ENCODE measurements at regions not wholly inside any gene's neighbourhood (a gene's known extent, or its start where the extent isn't known, plus 50 kb on each side); places are given as distances from the start of the nearest gene placed in this dataset.
"Not testable (repeated sequence)": the region's sequence is repeated elsewhere in the genome, so short reads cannot be mapped to it uniquely, and the experiment has no call there.

DNA sequence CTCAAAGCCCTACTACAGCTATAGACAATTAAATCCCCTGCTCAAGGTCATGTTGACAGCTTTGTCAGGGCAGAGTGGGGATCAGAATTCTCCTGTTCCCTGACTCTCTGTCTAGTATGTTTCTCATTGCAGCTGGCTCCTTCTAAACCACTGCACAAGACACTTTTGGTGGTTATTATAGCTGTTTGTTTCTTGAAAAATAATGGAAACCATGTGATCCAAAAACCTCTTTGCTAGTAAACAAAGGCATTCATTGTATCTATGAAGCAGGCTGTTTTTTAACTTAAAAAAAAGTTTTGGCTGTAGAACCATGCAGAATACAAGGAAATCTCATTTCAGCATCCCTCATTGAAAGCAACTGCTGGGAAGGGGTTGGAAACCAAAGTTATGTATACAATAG lies 352.5 kb upstream of the EPHA4 start:
- no peak for DNase-seq
- ATAC-seq, result no peak

DNA sequence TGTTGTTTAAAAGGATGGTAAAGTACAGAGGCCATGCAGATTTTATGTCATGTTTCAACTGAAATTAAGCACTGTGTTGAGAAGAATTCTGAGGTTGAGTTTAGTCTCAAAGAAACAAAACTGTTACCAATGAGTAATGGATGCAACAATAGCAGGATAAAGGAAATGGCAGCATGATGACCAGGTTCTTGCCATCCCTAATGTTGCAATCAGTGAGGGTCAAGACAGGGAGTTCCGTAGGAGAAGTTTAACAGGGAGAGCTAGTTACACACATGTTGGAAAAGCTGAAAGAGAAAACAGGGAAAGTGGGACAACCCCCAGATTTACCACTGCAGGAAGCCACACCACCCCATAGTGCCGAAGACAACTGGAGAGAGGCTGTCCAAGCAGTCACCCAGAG lies 343.8 kb upstream of the EPHA4 start:
- DNase-seq (no peak), ATAC-seq (no peak)

DNA sequence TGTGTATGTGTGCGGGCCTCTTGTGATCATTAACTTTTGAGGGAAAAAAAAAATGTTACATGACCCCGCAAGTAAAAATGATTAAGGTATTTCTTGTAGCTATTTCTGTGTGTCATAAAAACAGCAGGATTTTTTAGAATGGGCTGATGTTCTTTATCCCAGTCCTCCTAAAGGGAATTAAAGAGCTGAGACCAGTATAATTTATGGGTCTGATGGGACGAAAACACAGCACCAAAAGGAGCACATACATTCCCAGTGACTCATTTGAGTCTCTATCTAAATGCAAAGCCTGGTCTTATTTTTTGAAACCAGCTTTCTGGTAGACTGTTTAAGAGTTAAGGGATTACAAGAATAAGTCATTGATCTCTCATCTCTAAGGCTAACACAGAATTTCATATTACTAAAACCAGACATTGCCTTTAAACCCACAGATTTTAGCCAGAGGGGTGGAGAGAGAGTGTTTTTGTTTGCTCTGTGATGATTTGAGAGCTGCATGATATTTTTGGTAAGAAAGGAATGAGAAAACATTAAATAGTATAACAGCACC lies 342.3 kb upstream of the EPHA4 start:
- ATAC-seq, result no peak
- DNase-seq, result no peak

DNA sequence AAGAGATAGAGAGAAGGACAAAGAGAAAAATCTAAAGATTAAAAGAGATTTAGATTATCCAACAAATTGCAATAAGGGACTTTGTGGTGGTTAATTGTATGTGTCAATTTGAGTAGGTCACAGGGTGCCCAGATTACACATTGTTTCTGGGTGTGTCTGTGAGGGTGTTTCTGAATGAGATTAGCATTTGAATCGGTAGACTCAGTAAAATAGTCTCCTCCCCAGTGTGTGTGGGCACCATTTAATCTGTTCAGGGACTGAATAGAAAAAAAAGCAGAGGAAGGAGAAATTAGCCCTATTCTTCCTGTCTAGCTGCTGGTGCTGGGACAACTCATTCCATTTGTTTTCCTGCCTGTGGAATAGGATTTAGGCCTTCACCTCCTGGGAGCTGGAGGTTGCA lies 339.8 kb upstream of the EPHA4 start:
- DNase-seq (no peak), ATAC-seq (no peak)

DNA sequence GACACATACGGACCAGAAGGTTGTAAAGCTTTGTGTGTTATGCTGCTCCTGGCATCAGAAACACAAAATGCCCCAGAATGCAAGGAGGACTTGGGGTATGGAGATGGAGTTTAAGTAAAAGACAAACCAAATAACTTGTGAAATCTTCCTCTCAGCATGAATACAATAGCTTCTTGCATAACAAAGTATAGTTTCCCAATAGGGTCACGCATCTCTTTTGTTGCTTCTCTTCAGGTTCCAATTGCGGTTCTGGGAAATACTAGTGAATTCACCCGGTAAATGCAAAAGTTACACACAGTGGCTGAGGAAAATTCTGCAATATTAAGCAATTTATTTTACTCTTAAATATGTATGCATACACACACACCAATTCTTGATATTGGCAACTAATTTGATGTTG lies 339.2 kb upstream of the EPHA4 start:
- DNase-seq (no peak), ATAC-seq (no peak)

DNA sequence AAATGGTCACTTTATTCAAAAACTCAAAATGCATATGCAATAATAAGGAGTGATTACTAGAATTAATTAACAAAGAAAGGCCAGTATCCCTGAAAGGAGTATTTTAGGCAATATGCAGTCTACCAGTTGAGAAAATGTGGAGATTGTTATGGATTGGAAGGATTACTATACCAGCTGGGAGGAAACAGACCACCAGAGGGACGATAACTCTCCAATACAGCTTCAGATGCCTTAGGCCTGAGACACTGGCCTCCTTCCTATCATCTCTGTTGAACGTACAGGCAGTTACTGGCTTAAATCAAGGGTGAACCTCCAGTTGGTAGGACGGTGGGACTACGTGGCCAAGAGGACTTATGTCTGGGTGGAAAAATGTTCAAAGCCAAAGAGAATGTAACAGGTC lies 336.4 kb upstream of the EPHA4 start:
- DNase-seq, result no peak
- no peak for ATAC-seq

DNA sequence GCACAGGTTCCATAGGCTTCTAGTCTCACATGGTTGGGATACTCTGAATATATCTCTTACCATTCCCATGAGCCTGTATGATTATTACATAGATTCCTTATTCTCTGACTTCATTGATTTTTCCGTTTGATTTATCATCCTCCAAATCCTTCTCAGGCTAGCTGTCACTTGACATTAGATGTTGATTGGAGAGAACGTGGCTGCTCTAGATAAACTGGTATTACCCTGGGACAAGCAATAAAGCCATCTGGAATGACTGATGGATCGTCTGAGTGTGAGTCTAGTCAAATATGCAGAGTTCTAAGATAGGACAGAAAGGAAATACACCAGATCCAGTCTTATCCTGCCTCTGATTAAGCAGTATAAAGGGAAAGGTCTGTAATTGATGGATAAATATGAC lies 325.6 kb upstream of the EPHA4 start:
- ATAC-seq, result no peak

DNA sequence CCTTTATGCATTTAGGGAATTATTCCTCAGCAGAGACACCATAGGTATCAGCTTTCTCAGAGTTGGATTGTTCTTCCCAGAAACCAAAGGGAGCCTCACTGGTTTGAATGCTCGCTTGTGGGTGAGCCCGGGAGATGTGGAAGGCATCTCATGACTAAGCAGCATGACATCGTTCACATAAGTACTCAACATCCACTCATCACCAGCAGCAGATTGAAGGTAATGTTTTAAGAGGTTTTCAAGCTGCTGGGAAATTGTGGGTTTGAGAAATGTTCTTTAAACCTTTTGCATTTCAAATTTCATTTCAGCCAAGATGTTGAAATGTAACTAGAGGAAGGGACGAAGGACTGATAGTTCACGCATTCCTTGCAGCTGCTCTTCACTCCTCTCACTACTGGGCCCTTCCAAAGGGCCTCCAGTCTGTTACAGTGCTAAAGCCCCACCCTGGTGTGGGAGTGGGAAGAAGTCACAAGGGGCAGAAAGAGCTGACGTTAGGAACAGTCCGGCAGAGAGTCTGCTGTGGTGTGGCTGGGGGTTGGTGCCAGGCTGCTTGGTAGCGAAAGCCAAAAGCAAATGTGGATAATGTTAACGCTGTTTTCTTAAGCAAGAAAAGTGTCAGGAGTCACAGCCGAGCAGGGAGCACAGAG lies 324.5 kb upstream of the EPHA4 start:
- DNase-seq (no peak), ATAC-seq (no peak)

More for the DNA sequence above, 325.6 kb upstream of the EPHA4 start:
- DNase-seq, result no peak

DNA sequence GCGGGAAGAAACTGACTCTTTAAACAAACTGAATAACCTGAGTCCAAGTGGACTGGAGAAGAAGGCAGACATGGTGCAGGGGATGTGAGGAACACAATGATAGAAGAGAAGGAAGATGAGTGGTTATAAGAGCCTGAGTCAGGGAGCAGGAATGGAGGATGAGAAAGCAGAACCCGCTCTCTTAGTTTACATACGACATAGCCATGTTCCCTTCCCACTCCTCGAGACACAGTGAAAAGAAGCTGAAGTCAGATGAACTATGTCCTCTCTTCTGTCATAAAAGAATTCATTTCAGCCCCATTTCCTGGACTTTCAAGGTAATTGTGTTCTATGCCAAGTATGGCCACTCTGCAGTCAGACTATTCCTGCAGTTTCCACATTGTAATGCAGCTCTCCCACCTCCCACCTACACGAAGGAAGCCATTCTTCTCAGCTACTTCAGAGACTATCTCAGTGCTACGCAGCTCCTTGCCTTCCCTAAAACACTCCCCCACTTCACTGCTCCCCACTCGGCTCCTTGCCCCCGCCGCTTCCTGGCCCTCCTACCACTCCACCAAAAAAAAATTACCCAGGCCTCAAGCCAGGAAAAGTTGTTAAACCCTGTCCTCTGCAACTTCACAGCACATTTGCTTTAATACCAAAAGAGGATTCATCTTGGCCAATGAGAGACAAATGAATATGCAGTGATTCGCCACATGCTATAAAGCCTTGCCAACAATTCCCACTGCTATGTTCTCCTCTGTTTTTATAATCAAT lies 323.4 kb upstream of the EPHA4 start:
- ATAC-seq (no peak), DNase-seq (no peak)

DNA sequence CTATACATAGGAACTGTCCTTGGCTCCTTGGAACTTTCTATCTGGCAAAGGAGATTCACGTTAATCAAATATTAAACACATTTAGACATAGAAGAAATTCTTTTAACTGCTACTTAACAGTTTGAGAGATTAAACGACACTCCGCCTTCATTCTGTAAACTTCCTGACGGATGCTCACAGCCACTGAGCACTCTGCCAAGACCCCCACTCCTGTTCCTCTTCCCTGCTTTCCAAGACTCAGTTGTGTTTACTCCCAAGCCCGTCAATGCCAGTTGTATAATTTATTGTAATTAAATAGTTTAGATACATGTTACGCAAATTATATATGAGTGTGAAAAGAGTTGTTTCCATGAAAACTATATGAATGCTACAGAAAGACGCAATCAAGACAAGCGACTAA lies 321.4 kb upstream of the EPHA4 start:
- ATAC-seq, result no peak
- DNase-seq, result no peak

DNA sequence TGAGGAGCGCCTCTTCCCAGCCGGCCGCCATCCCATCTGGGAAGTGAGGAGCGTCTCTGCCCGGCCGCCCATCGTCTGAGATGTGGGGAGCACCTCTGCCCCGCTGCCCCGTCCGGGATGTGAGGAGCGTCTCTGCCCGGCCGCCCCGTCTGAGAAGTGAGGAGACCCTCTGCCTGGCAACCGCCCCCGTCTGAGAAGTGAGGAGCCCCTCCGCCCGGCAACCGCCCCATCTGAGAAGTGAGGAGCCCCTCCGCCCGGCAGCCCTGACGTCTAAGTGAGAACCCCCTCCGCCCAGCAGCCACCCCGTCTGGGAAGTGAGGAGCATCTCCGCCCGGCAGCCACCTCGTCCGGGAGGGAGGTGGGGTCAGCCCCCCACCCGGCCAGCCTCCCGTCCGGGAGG lies 319.9 kb upstream of the EPHA4 start:
- DNase-seq, ATAC-seq: not testable (repeated sequence)

DNA sequence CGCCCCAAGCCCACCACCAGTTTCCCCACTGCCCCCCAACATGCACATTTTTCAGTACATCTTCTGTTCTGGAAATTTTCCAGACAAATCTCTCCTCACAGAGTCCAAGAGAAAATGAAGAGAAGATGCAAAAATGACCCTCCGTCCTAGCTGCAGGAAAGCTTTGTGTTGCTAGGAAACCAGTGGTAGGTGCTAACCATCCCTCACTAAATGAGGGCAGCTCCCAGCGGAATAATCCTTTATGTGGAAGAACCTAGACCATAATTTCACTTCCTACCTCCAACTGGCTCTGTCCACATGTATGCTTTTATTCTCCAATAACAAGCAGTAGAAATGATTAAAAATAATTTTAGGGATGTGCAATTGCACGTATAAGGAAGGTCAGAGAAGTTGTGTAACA lies 311.9 kb upstream of the EPHA4 start:
- ATAC-seq (no peak), DNase-seq (no peak)

DNA sequence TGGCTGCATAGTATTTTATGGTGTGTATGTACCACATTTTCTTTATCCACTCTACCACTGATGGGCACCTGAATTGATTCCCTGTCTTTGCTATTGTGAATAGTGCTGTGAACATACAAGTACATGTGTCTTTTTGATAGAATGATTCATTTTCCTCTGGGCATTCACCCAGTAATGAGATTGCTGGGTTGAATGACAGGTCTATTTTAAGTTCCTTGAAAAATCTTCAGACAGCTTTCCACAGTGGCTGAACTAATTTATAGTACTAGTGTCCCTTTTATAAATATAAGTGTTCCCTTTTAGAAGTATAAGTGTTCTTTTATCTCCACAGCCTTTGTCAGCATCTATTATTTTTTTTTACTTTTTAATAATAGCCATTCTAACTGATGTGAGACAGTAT lies 303.9 kb upstream of the EPHA4 start:
- DNase-seq (no peak), ATAC-seq (no peak)

DNA sequence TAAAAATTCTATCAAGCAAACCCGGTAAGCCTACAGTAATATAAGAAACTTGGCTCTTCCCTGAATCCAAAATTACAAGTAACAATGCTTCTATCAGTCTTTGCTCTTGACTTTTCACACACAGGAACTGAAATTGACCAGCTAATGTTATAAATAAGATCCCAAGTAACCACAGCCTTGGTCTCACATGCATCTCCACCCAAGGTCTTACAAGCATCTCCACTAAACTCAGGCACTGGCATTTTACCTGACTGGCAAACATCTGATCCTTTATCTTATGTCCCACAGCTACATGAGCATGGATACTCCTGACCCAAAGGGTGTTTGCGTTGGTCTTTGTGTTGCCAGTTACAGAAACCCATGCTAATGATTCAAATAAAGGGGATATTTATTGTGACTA lies 302.3 kb upstream of the EPHA4 start:
- ATAC-seq (no peak), DNase-seq (no peak)

DNA sequence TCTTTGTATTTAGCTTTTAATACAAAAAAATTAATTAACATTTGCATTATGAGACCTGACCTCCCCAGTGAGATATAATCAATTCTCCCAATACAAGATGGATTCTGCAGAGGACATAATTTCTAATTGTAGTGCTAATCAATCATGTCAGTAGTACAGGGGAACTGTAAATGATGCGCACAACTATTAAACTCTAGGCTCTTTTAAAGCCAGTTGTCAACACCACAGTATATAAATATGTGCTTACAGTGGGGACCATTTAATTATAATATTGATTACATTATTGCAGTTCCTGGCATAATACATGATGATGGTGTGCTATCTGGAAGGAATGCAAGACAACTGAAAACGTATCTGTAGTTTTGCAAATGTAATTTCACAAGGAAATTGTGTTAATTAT lies 285.6 kb upstream of the EPHA4 start:
- DNase-seq, result no peak

DNA sequence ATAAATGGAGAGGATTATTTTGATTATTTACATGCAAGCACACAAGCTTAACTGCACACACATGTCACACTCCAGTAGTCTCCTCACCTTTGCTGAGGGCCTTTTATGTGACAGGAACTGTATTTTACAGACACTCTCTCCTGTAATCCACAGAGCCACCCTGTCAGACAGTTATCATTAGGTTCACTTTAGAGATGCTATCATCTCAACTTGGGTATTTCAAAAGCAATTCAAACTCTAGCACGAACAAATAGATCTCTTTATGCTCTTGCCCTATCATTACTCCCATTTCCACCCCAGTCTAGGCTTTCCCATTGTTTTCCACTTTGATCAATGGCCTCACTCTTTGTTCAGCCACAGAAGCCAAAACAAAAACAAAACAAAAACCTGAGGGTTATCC lies 281.2 kb upstream of the EPHA4 start:
- ATAC-seq (no peak), DNase-seq (no peak)

More for the DNA sequence above, 285.6 kb upstream of the EPHA4 start:
- ATAC-seq, result no peak

DNA sequence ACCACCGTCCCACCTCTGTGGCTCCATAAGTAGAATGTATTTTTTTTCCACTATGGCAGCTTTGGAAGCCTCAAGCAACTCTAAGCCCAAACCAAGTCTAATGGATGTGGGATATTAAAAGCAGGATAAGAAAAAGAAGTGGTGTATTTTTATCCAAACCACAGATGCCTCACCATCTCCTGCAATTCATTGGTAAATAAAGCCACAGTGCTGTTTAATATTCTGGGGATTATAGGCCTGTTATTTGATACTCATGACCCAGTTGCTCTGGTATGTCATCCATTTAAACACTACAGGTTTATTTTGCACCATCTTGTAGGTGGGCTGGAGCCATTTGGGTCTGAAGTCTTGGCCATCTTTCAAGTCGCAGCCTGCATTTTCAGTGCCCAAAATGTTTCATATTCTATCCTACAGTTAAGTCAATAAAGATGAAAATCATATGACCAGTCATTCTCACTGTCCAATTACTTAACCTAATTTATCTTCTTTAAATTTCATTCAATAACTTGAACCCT lies 279.5 kb upstream of the EPHA4 start:
- DNase-seq (no peak), ATAC-seq (no peak)

DNA sequence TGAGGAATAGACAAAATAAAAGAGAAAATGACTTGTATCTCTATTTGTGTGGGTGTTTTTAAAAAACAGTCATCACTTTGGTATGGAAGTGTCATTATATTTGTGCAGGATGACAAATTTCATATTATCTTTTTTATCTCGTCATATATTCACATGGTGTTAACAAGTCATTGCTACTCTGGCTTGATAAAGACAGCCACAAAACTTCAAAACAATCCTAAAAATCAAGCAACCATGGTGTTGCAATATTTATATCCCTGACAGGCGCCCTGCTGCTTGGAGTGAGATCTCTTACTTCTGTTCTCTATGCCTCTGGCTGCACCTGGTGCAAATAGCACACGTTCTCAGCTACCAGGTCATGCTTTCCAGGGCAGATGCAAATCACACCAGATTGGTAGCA lies 278.0 kb upstream of the EPHA4 start:
- DNase-seq (no peak), ATAC-seq (no peak)

DNA sequence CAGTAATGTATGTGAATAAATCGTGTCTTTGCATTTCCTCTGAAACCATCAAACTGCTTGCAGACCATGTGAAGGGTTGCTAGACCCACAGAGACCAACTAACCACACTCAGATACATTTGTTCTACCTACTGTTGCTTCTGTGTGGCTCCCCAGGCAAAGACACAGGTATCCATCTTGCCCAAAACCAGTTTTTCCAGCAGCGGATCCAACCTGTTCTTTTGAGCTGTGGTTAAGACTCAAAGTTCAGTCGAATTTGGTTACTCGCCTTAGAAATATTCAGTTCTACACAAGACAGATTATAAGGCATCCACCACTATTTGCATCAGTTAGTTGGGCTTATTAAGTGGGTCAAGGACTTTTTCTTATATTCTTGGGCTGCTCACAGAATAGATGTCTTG lies 276.2 kb upstream of the EPHA4 start:
- DNase-seq, result no peak

DNA sequence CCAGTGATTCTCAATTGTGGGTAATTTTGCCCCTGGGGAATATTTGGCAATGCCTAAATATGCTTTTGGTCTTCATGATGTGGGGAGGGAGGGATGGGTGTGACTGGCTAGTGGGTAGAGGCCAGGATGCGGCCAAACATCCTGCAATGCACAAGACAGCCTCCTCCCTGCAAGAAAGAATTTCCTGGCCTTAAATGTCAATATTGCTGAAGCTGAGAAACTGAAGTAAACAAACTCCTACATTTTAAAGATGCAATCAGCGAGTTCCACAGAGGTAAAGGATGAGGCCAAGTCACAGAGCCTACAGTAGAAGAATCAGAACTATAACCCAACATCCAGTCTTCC lies 272.9 kb upstream of the EPHA4 start:
- DNase-seq (no peak), ATAC-seq (no peak)

More for the DNA sequence above, 276.2 kb upstream of the EPHA4 start:
- ATAC-seq, result no peak

DNA sequence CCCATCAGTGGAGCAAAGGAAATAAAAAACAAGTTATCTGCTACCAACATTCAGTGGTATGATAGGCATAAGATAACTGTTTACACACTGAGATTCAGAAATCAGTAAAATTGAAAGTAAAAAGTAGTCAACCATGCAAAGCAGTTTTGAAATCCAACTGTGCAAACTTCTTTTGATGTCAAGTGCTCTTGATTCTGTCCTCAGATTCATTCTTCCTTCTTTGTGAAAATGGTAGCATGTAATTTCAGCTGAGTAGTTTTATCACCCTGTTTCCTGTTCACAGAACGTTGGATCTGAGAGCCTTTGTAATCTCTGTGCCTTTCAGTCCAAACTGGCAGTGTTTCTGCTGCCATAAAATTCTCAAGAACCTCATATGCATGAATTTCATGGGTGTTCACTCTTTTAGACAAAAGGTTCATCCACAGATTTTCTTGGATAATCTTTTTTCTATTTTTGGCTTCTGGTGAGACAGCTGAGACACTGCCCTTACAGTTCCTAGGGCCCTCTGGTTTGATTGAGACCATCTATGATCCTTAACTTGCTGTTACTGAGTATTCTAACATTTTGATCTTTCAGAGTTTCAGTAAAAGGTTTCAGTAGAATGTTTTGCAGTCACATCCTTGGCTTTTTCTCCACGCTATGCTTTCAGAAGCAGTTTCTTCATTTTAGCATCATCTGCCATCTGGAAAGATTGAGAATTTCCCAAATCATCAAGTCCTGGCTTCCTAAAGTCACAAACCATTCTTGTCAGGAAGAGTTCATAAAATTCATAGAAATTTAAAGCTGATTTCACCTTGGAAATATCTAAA lies 272.3 kb upstream of the EPHA4 start:
- no peak for ATAC-seq
- no peak for DNase-seq

DNA sequence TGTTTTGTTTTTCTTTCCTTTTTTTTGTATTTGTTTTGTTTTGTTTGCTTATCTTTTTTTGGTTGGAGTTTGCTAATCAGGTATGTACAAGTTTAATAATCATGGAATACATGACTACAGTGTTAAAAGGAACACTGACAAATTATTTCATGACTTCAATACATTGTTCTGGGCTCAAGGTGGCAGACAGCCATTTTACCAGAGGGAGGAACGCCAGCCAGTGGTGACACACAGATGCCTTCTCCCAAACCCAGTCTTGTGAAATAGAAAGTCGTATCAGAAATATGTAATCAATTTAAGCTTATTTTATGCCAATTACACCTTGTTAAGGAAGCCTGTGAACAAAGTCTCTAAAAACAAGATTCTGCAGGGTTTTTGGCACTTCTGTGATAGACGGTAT lies 264.0 kb upstream of the EPHA4 start:
- no peak for ATAC-seq

DNA sequence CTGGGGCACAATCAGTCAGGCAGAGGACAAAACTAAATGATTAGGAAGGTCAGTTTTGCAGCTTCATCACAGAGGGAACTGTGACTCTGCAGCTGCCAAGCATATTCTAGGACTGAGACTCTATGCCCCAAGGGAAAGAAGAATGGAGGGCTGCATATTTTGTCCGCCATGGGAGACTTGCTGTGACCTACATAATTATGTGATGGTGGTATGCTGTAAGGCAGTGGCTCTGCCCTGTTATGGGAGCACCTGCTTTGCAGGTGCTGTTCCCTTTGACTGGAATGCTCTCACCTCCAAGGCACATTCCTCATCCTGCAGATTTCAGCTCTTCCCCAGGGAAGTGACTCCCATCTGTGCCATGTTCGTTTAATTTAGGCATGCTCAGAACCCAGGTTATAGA lies 261.9 kb upstream of the EPHA4 start:
- no peak for DNase-seq
- no peak for ATAC-seq

More for the DNA sequence above, 264.0 kb upstream of the EPHA4 start:
- DNase-seq, result no peak

All from stimulated activated naive CD8-positive, alpha-beta T cell treated with anti-CD3 and anti-CD28 coated beads, Interleukin-15, Interleukin-2, amounts not matched to agents 100 U/mL and 50 U/mL, for 24 hours (primary cell).